ENCODE measurements at regions not wholly inside any gene's neighbourhood (a gene's known extent, or its start where the extent isn't known, plus 50 kb on each side); places are given as distances from the start of the nearest gene placed in this dataset.

DNA sequence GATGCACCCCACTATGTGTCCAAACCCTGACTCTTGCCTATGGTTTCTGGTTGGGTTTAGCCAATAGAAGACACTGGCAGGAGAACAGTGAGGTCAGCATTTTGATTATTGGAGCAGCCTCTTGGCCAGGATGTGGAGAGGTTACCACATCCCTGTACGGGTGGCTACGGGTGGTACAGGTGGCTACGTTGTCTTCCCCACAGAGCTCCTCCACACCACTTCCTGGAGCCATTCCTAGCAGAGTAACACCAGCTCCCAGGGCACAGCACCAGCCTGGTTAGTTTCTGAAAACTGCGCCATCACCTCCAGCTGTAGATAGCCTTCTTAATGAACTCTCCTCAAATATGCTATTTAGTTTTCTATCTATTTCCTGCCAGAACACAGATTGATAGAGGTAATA lies 445.2 kb downstream of the INHBA start:
- no peak for TF ChIP-seq EZH2phosphoT487 (conservative IDR thresholded peaks at IDR 0.05; ENCODE audit: low read length)
- TF ChIP-seq, protein P1, sequence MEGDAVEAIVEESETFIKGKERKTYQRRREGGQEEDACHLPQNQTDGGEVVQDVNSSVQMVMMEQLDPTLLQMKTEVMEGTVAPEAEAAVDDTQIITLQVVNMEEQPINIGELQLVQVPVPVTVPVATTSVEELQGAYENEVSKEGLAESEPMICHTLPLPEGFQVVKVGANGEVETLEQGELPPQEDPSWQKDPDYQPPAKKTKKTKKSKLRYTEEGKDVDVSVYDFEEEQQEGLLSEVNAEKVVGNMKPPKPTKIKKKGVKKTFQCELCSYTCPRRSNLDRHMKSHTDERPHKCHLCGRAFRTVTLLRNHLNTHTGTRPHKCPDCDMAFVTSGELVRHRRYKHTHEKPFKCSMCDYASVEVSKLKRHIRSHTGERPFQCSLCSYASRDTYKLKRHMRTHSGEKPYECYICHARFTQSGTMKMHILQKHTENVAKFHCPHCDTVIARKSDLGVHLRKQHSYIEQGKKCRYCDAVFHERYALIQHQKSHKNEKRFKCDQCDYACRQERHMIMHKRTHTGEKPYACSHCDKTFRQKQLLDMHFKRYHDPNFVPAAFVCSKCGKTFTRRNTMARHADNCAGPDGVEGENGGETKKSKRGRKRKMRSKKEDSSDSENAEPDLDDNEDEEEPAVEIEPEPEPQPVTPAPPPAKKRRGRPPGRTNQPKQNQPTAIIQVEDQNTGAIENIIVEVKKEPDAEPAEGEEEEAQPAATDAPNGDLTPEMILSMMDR (IDR thresholded peaks at IDR 0.05; ENCODE audit: insufficient read depth, low read length, poor library complexity, severe bottlenecking) = no peak

DNA sequence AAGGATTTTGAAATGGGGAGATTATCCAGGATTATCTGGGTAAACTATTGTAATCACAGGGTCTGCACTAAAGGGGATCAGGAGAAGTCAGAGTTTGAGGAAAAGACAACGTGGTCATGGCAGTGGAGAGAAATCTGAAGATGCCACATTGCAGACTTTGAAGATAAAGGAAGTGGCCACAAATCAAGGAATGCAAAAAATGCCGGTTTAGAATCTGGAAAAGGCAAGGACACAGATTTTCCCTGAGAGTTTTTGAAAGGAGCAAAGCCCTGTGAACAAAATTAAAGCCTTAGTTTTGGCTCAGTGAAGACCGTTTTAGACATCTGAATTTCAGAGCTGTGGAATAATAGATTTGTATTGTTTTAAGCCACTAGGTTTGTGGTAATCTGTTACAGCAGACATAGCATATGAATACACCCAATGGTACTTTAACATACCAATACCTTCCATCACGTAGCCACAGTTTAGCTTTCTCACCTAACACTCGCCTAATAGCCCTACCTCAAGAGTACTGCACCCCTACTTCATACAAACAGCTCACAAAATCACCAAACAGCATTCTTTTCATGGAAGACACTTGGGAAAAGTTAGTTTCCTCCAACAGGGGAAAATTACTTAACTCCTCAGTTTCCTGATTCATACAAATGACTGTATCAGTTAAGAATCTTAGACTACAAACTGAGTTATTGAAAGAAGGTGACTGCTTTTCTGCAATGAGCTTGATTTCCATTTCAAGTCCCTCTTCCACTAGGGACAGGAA lies 446.5 kb downstream of the INHBA start:
- Histone ChIP-seq H3F3A (ENCODE audit: insufficient read depth) (no peaks in the 10 kb centered on the region), H3K36me3 (ENCODE audit: low read length) (no peaks in the 10 kb centered on the region), H4K20me1 (ENCODE audit: low read depth, low read length) (no peaks in the 10 kb centered on the region), H2AFZ (ENCODE audit: low read depth, low read length, severe bottlenecking) (no peak overlapping the region), H3K9me2 (replicated peaks; ENCODE audit: insufficient read depth, low read length) (no peaks in the 10 kb centered on the region), H3K79me2 (ENCODE audit: insufficient read depth, low read length) (no peaks in the 10 kb centered on the region), H3K27me3 (ENCODE audit: low read length) (no peaks in the 10 kb centered on the region), H3K4me3 (ENCODE audit: insufficient read depth, low read length, poor library complexity, severe bottlenecking) (no peak overlapping the region), H3K27ac (ENCODE audit: low read depth, low read length) (no peak overlapping the region), H3K9me3 (ENCODE audit: insufficient read depth, low read length) (no peaks in the 10 kb centered on the region), H3K4me2 (ENCODE audit: low read depth, low read length, poor library complexity, severe bottlenecking) (no peak overlapping the region), H3K9ac (ENCODE audit: low read length) (no peak overlapping the region)
- TF ChIP-seq, protein P1 (IDR thresholded peaks at IDR 0.05; ENCODE audit: insufficient read depth, low read length, poor library complexity, severe bottlenecking) = no peak
- TF ChIP-seq EZH2phosphoT487 (conservative IDR thresholded peaks at IDR 0.05; ENCODE audit: low read length) = no peak

More for the DNA sequence above, 445.2 kb downstream of the INHBA start:
- no peaks in the 10 kb centered on the region for H3K27me3 ChIP-seq (ENCODE audit: low read length)
- no peak overlapping the region for H3K4me3 ChIP-seq (ENCODE audit: insufficient read depth, low read length, poor library complexity, severe bottlenecking)
- H2AFZ ChIP-seq (ENCODE audit: low read depth, low read length, severe bottlenecking) = no peak overlapping the region
- H3K9me3 ChIP-seq (ENCODE audit: insufficient read depth, low read length) = no peaks in the 10 kb centered on the region
- H3K79me2 ChIP-seq (ENCODE audit: insufficient read depth, low read length) = no peaks in the 10 kb centered on the region
- H3F3A ChIP-seq (ENCODE audit: insufficient read depth) = no peaks in the 10 kb centered on the region
- no peaks in the 10 kb centered on the region for H3K36me3 ChIP-seq (ENCODE audit: low read length)
- H3K27ac ChIP-seq (ENCODE audit: low read depth, low read length) = no peak overlapping the region
- no peak overlapping the region for H3K9ac ChIP-seq (ENCODE audit: low read length)
- no peaks in the 10 kb centered on the region for H3K9me2 ChIP-seq (replicated peaks; ENCODE audit: insufficient read depth, low read length)
- no peaks in the 10 kb centered on the region for H4K20me1 ChIP-seq (ENCODE audit: low read depth, low read length)
- H3K4me2 ChIP-seq (ENCODE audit: low read depth, low read length, poor library complexity, severe bottlenecking) = no peak overlapping the region

DNA sequence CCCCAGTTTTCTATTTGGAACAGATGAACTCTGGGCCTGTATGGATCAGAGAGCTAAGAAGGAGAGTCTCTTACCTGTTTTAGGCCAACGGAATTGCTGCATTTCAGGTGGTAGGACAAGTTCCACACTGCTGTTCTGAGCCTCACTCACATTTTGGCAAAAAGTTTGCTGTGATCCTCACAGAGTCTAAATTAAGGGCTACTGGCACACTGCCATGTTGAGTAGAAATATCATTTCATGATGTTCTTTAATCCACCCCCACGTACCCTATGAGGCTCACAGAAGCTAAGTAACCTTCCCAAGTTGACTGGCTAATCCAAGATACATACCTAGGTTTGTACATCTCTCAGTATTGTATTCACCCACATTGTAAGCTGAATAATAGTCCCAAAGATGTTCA lies 447.2 kb downstream of the INHBA start:
- no peak overlapping the region for H3K27ac ChIP-seq (ENCODE audit: low read depth, low read length)
- no peaks in the 10 kb centered on the region for H3K36me3 ChIP-seq (ENCODE audit: low read length)
- TF ChIP-seq, protein P1 (IDR thresholded peaks at IDR 0.05; ENCODE audit: insufficient read depth, low read length, poor library complexity, severe bottlenecking) = no peak
- no peak for TF ChIP-seq EZH2phosphoT487 (conservative IDR thresholded peaks at IDR 0.05; ENCODE audit: low read length)
- no peak overlapping the region for H3K4me3 ChIP-seq (ENCODE audit: insufficient read depth, low read length, poor library complexity, severe bottlenecking)
- no peaks in the 10 kb centered on the region for H4K20me1 ChIP-seq (ENCODE audit: low read depth, low read length)
- no peaks in the 10 kb centered on the region for H3K79me2 ChIP-seq (ENCODE audit: insufficient read depth, low read length)
- H3K9ac ChIP-seq (ENCODE audit: low read length) = no peak overlapping the region
- no peaks in the 10 kb centered on the region for H3F3A ChIP-seq (ENCODE audit: insufficient read depth)
- no peaks in the 10 kb centered on the region for H3K9me2 ChIP-seq (replicated peaks; ENCODE audit: insufficient read depth, low read length)
- no peak overlapping the region for H2AFZ ChIP-seq (ENCODE audit: low read depth, low read length, severe bottlenecking)
- H3K9me3 ChIP-seq (ENCODE audit: insufficient read depth, low read length) = no peaks in the 10 kb centered on the region
- no peaks in the 10 kb centered on the region for H3K27me3 ChIP-seq (ENCODE audit: low read length)
- no peak overlapping the region for H3K4me2 ChIP-seq (ENCODE audit: low read depth, low read length, poor library complexity, severe bottlenecking)

All from SU-DHL-6 (cell line).